SKM-1 treated with dmso at 0.1 percent for 144 hours (cell line): ENCODE measurements at regions not wholly inside any gene's neighbourhood (a gene's known extent, or its start where the extent isn't known, plus 50 kb on each side); places are given as distances from the start of the nearest gene placed in this dataset.
"Not testable (repeated sequence)": the region's sequence is repeated elsewhere in the genome, so short reads cannot be mapped to it uniquely, and the experiment has no call there.

ENCODE experiments used
- DNase-seq: peaks from one replicate; lab custom pipeline; 2025; ENCODE audit not compliant: unreplicated experiment; lab: John Stamatoyannopoulos, UW

GRCh38 chr4:59689149-59689548 lies 1511.0 kb upstream of the ADGRL3 start:
- DNase-seq, result no peak

GRCh38 chr4:59695355-59696053 lies 1504.6 kb upstream of the ADGRL3 start:
- no peak for DNase-seq

- DNase-seq, result peak; percentile 57
These were observed 1502.1 kb upstream of the ADGRL3 start for GRCh38 chr4:59698041-59698440.

- no peak for DNase-seq
These were observed 1499.5 kb upstream of the ADGRL3 start for GRCh38 chr4:59700651-59701050.

- no peak for DNase-seq
These were observed 1495.5 kb upstream of the ADGRL3 start for GRCh38 chr4:59704616-59705015.

- DNase-seq, result no peak
These were observed 1487.7 kb upstream of the ADGRL3 start for GRCh38 chr4:59712470-59712869.

GRCh38 chr4:59724286-59724685 lies 1475.8 kb upstream of the ADGRL3 start:
- not testable (repeated sequence) for DNase-seq

- no peak for DNase-seq
These were observed 1472.4 kb upstream of the ADGRL3 start for GRCh38 chr4:59727745-59728144.

GRCh38 chr4:59728496-59728895 lies 1471.6 kb upstream of the ADGRL3 start:
- no peak for DNase-seq

GRCh38 chr4:59729321-59729720 lies 1470.8 kb upstream of the ADGRL3 start:
- DNase-seq, result no peak

- no peak for DNase-seq
These were observed 1451.7 kb upstream of the ADGRL3 start for GRCh38 chr4:59748433-59748832.

GRCh38 chr4:59759082-59759825 lies 1440.9 kb upstream of the ADGRL3 start:
- no peak for DNase-seq

- no peak for DNase-seq
These were observed 1437.8 kb upstream of the ADGRL3 start for GRCh38 chr4:59762344-59762743.

GRCh38 chr4:59770601-59771264 lies 1429.4 kb upstream of the ADGRL3 start:
- DNase-seq, result no peak

- DNase-seq, result no peak
These were observed 1427.4 kb upstream of the ADGRL3 start for GRCh38 chr4:59772641-59773139.

- not testable (repeated sequence) for DNase-seq
These were observed 1419.9 kb upstream of the ADGRL3 start for GRCh38 chr4:59780271-59780670.

- DNase-seq, result no peak
These were observed 1395.0 kb upstream of the ADGRL3 start for GRCh38 chr4:59805176-59805575.

- no peak for DNase-seq
These were observed 1385.6 kb upstream of the ADGRL3 start for GRCh38 chr4:59814402-59815010.

GRCh38 chr4:59818656-59819055 lies 1381.5 kb upstream of the ADGRL3 start:
- no peak for DNase-seq

- DNase-seq, result no peak
These were observed 1376.8 kb upstream of the ADGRL3 start for GRCh38 chr4:59823311-59823710.

GRCh38 chr4:59825104-59825503 lies 1375.0 kb upstream of the ADGRL3 start:
- no peak for DNase-seq
